HCT116 (cell line): ENCODE measurements at regions not wholly inside any gene's neighbourhood (a gene's known extent, or its start where the extent isn't known, plus 50 kb on each side); places are given as distances from the start of the nearest gene placed in this dataset.

Source experiments
- ATAC-seq: fragments of 200-7000 bp; cut with Tn5 transposase; 2 replicates; pipeline ENCODE4 v1.9.1; 2020; ENCODE audit warnings: mild to moderate bottlenecking, moderate library complexity
- BruUV-seq: library from RNA; stranded (reverse); fragments of 400-500 nt; replicated peaks from 2 replicates; lab custom pipeline; 2021; lab: Mats Ljungman, UMichigan
- CTCF ChIA-PET: fragments of 300-600 bp; sonication (Branson Sonifier 250); formaldehyde crosslinking; loops from one replicate; lab custom pipeline; 2021; ENCODE audit warnings: antibody characterized with exemption; lab: Charles Lee
- POLR2A ChIA-PET: fragments of 300-600, 350-600 bp; sonication (Branson Sonifier 250); formaldehyde crosslinking; loops from one replicate; lab custom pipeline; 2021; ENCODE audit warnings: antibody characterized with exemption; lab: Charles Lee
- RAD21 ChIA-PET, 2 experiments: fragments of 300-600 bp; sonication (Branson Sonifier 250); formaldehyde crosslinking; loops; one replicate each; lab custom pipeline; 2023; ENCODE audit warnings: low total read pairs in 2 of 2; ENCODE audit not compliant: uncharacterized antibody in 2 of 2, unreplicated experiment in 2 of 2, low non-redundant PET in 1 of 2; lab: Charles Lee
- DNase-seq: peaks from one replicate; pipeline ENCODE4 v3.0.0-alpha.2; 2010; ENCODE audit warnings: low read depth, low spot score
- H2AFZ ChIP-seq: fragments of 200-600 bp; shearing (Covaris generic), sonication (generic); 2 replicates; pipeline ENCODE4 v1.6.1; 2017; ENCODE audit warnings: low read depth, mixed run types, mixed read lengths, antibody characterized with exemption, low read length; ENCODE audit not compliant: poor library complexity, severe bottlenecking
- H3K27ac ChIP-seq: 2 replicates; pipeline ENCODE4 v1.5.1; 2012; ENCODE audit warnings: low read depth, low read length
- H3K27me3 ChIP-seq: fragments of 200-600 bp; sonication (generic); 2 replicates; pipeline ENCODE4 v1.6.1; 2016; ENCODE audit warnings: mixed run types, low read length, mixed read lengths; ENCODE audit not compliant: insufficient read depth
- H3K36me3 ChIP-seq, 2 experiments: fragments of 200-500 bp in 1 of 2; fragments of 200-600 bp in 1 of 2; sonication (Bioruptor generic) in 1 of 2; sonication (generic) in 1 of 2; 2 replicates each; pipeline versions ENCODE4 v1.5.1 to v1.6.1; 2014 to 2016; ENCODE audit warnings: low read length in 2 of 2, inconsistent platforms in 1 of 2, mixed read lengths in 1 of 2, mixed run types in 1 of 2; ENCODE audit not compliant: insufficient read depth in 2 of 2, control insufficient read depth in 1 of 2
- H3K4me1 ChIP-seq, 2 experiments: fragments of 200-600 bp in 1 of 2; sonication (generic) in 1 of 2; 2 replicates each; pipeline versions ENCODE4 v1.5.1 to v1.6.1; 2012 to 2017; ENCODE audit warnings: low read length in 2 of 2, inconsistent platforms in 1 of 2, mild to moderate bottlenecking in 1 of 2, mixed read lengths in 1 of 2, mixed run types in 1 of 2, moderate library complexity in 1 of 2; ENCODE audit not compliant: insufficient read depth in 2 of 2, control insufficient read depth in 1 of 2
- H3K4me2 ChIP-seq: fragments of 200-600 bp; sonication (generic); 2 replicates; pipeline ENCODE4 v1.6.1; 2017; ENCODE audit warnings: mixed run types, low read length, mixed read lengths
- H3K4me3 ChIP-seq, 2 experiments: fragments of 200-600 bp in 1 of 2; sonication (generic) in 1 of 2; replicated peaks in 1 of 2; 2 replicates each; pipeline ENCODE4 v1.5.1; 2011 to 2016; ENCODE audit warnings: low read length in 2 of 2, control low read depth in 1 of 2, low read depth in 1 of 2, mild to moderate bottlenecking in 1 of 2, mixed read lengths in 1 of 2, mixed run types in 1 of 2
- H3K79me2 ChIP-seq: fragments of 200-600 bp; sonication (generic); 2 replicates; pipeline ENCODE4 v1.6.1; 2017; ENCODE audit warnings: mild to moderate bottlenecking, mixed run types, low read length, moderate library complexity, mixed read lengths; ENCODE audit not compliant: insufficient read depth
- H3K9ac ChIP-seq: fragments of 200-600 bp; sonication (generic); 2 replicates; pipeline ENCODE4 v1.6.1; 2016; ENCODE audit warnings: low read length, mixed read lengths
- H3K9me2 ChIP-seq: fragments of 200-600 bp; sonication (generic), shearing (Covaris generic); 2 replicates; pipeline ENCODE4 v1.6.1; 2017; ENCODE audit warnings: mixed run types, mild to moderate bottlenecking, moderate library complexity; ENCODE audit not compliant: insufficient read depth
- H3K9me3 ChIP-seq, 2 experiments: fragments of 200-500 bp in 1 of 2; fragments of 200-600 bp in 1 of 2; sonication (Bioruptor generic) in 1 of 2; sonication (generic) in 1 of 2; 2 replicates each; pipeline ENCODE4 v1.6.1; 2014 to 2017; ENCODE audit warnings: low read length in 2 of 2, mixed read lengths in 2 of 2, inconsistent platforms in 1 of 2, low read depth in 1 of 2, mild to moderate bottlenecking in 1 of 2, mixed run types in 1 of 2, moderate library complexity in 1 of 2; ENCODE audit not compliant: control insufficient read depth in 1 of 2, insufficient read depth in 1 of 2
- H4K20me1 ChIP-seq: fragments of 200-600 bp; sonication (generic), shearing (Covaris generic); 2 replicates; pipeline ENCODE4 v1.6.1; 2017; ENCODE audit warnings: mixed run types, mild to moderate bottlenecking, moderate library complexity; ENCODE audit not compliant: insufficient read depth
- CEBPB ChIP-seq: IDR thresholded peaks from 2 replicates; pipeline ENCODE4 v1.6.1; 2012; ENCODE audit warnings: low read depth
- EGR1 ChIP-seq: IDR thresholded peaks from 2 replicates; pipeline ENCODE4 v1.6.1; 2012; ENCODE audit warnings: low read depth
- ELF1 ChIP-seq: IDR thresholded peaks from 2 replicates; pipeline ENCODE4 v1.6.1; 2012; ENCODE audit warnings: low read depth, borderline replicate concordance
- EZH2 ChIP-seq: fragments of 200-600 bp; sonication (generic); IDR thresholded peaks from 2 replicates; pipeline ENCODE4 v1.6.1; 2017; ENCODE audit warnings: antibody characterized with exemption, mixed run types
- EZH2phosphoT487 ChIP-seq: fragments of 200-600 bp; IDR thresholded peaks from 2 replicates; pipeline ENCODE4 v1.6.1; 2018; ENCODE audit warnings: antibody characterized with exemption, borderline replicate concordance
- SP1 ChIP-seq: IDR thresholded peaks from 2 replicates; pipeline ENCODE4 v1.6.1; 2012; ENCODE audit warnings: low read depth
- YY1 ChIP-seq: IDR thresholded peaks from 2 replicates; pipeline ENCODE4 v1.6.1; 2011; ENCODE audit warnings: low read length, low read depth, moderate library complexity, mild to moderate bottlenecking; ENCODE audit not compliant: insufficient replicate concordance; ENCODE audit errors: extremely low read depth
- intact Hi-C: fragments of 100-400 bp; cut with micrococcal nuclease; formaldehyde crosslinking; loops from 2 replicates; pipeline ENCODE4 v1.10.0; 2022
- TF ChIP-seq, protein P1 (sequence below): IDR thresholded peaks from 2 replicates; pipeline ENCODE4 v1.6.1; 2012

DNA sequence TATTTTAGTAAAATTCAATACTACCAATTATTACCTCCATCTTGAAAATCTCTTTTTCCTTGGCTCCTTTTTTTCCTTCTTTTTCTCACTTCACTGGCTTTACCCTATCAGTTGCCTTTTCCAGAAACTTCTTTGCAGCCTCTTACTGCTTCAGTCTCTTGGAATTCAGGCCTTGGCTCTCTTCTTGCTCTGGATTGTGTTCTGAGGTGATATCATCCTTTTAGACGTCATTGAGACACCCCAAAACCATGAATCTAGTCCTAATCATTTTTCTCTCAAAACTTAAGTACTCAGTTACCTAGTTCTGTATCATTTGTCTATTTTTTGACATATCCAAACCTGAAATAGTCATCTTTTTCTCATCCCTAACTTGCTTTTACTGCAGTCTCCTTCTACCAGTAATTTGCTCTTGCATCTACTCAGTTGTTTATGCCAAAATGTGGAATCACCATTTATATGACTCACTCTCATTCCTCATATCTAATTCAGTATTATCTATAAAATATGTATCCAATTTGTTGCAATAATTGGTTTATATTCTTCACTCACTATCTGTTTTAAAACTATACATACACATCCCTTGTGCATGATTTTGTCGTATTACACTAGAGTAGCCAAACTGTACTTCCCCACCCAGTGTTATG, 703.2 kb upstream of the CCDC54 start (continued):
- no peak for TF ChIP-seq EZH2phosphoT487
- TF ChIP-seq, protein P1, sequence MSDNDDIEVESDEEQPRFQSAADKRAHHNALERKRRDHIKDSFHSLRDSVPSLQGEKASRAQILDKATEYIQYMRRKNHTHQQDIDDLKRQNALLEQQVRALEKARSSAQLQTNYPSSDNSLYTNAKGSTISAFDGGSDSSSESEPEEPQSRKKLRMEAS, result no peak
- TF ChIP-seq ELF1, result no peak
- no peak for TF ChIP-seq EZH2
- TF ChIP-seq CEBPB, result no peak
- TF ChIP-seq, all 23 proteins: peak for 0

- no peaks in the 10 kb centered on the region for H3K36me3 ChIP-seq
- TF ChIP-seq YY1 (no peak), CEBPB (no peak), EGR1 (no peak), SP1 (no peak)
- no peaks in the 10 kb centered on the region for H3K27me3 ChIP-seq
- H3K27ac ChIP-seq, result no peak overlapping the region
- intact Hi-C loops, result no loop called here
- H3K79me2 ChIP-seq, result no peaks in the 10 kb centered on the region
- ATAC-seq (no peak), DNase-seq (no peak)
- no peaks in the 10 kb centered on the region for H3K4me1 ChIP-seq
- RAD21 ChIA-PET, result no interaction called here
- H3K4me2 ChIP-seq, result no peak overlapping the region
- H4K20me1 ChIP-seq, result no peaks in the 10 kb centered on the region
- H3K4me3 ChIP-seq, result no peak overlapping the region
- BruUV-seq, result no TSS peak
- H3K9me3 ChIP-seq, result no peaks in the 10 kb centered on the region
- H2AFZ ChIP-seq, result no peak overlapping the region
- H3K9ac ChIP-seq, result no peak overlapping the region
- CTCF ChIA-PET, result no interaction called here
- no peaks in the 10 kb centered on the region for H3K9me2 ChIP-seq
- POLR2A ChIA-PET, result no interaction called here
Measured at GRCh38 chr3:106675451-106675850, 701.8 kb upstream of the CCDC54 start.
